HL-60 (cell line): ENCODE measurements at regions not wholly inside any gene's neighbourhood (a gene's known extent, or its start where the extent isn't known, plus 50 kb on each side); places are given as distances from the start of the nearest gene placed in this dataset.

Experiments used
- CTCF ChIP-seq: IDR thresholded peaks from one replicate; pipeline ENCODE4 v1.5.1; 2011; ENCODE audit warnings: low read length, control low read depth, inconsistent platforms; ENCODE audit not compliant: insufficient read depth
- GABPA ChIP-seq: IDR thresholded peaks from 2 replicates; pipeline ENCODE4 v1.6.1; 2012; ENCODE audit warnings: low read depth
- POLR2AphosphoS5 ChIP-seq: IDR thresholded peaks from 2 replicates; pipeline ENCODE4 v1.6.1; 2012; ENCODE audit warnings: low read depth
- REST ChIP-seq: IDR thresholded peaks from 2 replicates; pipeline ENCODE4 v1.6.1; 2012; ENCODE audit warnings: low read depth; ENCODE audit not compliant: insufficient replicate concordance
- SPI1 ChIP-seq: IDR thresholded peaks from 2 replicates; pipeline ENCODE4 v1.6.1; 2012; ENCODE audit warnings: low read depth, mild to moderate bottlenecking, borderline replicate concordance

- no peak for TF ChIP-seq CTCF
- TF ChIP-seq POLR2AphosphoS5 = no peak
- no peak for TF ChIP-seq GABPA
- no peak for TF ChIP-seq REST
- TF ChIP-seq SPI1 = no peak
Measured at GRCh38 chr2:116979916-116980764, 834.4 kb upstream of the DDX18 start.
